CD4-positive, alpha-beta T cell (primary cell): ENCODE measurements at regions not wholly inside any gene's neighbourhood (a gene's known extent, or its start where the extent isn't known, plus 50 kb on each side); places are given as distances from the start of the nearest gene placed in this dataset.

Experiments
- ATAC-seq: fragments of 200-7000 bp; cut with Tn5 transposase; one replicate; pipeline ENCODE4 v1.10.0; 2022; ENCODE audit warnings: mild to moderate bottlenecking; ENCODE audit not compliant: poor library complexity
- CTCF ChIA-PET: fragments of 350-600 bp; sonication (Branson Sonifier 250); formaldehyde crosslinking; loops from one replicate; lab custom pipeline; 2021; ENCODE audit warnings: antibody characterized with exemption, inconsistent platforms; lab: Charles Lee
- POLR2A ChIA-PET: fragments of 350-600 bp; sonication (Branson Sonifier 250); formaldehyde crosslinking; loops from one replicate; lab custom pipeline; 2021; ENCODE audit warnings: antibody characterized with exemption, inconsistent platforms; lab: Charles Lee
- DNase-seq, 14 experiments: peaks; one replicate each; pipeline ENCODE4 v3.0.0-alpha.2; 2013 to 2020; ENCODE audit warnings: mixed read lengths in 2 of 14
- H3K27ac ChIP-seq, 2 donors: one replicate each; pipeline versions ENCODE4 v1.5.1 to v1.7.0; 2013; ENCODE audit warnings: low read length in 2 of 2, low read depth in 1 of 2, mild to moderate bottlenecking in 1 of 2
- H3K27me3 ChIP-seq, 2 experiments: 1 replicate in 1 of 2; 2 replicates in 1 of 2; pipeline versions ENCODE4 v1.6.1 to v1.7.0; 2013; ENCODE audit warnings: low read length in 2 of 2, control low read depth in 1 of 2, mild to moderate bottlenecking in 1 of 2, moderate library complexity in 1 of 2; ENCODE audit not compliant: insufficient read depth in 2 of 2, control insufficient read depth in 1 of 2
- H3K36me3 ChIP-seq: one replicate; pipeline ENCODE4 v1.6.1; 2013; ENCODE audit warnings: low read length, control low read depth; ENCODE audit not compliant: insufficient read depth
- H3K4me1 ChIP-seq: one replicate; pipeline ENCODE4 v1.6.1; 2013; ENCODE audit warnings: low read length, control low read depth; ENCODE audit not compliant: insufficient read depth
- H3K4me3 ChIP-seq: one replicate; pipeline ENCODE4 v1.5.1; 2013; ENCODE audit warnings: mild to moderate bottlenecking, low read length, moderate library complexity
- H3K9me3 ChIP-seq, 2 experiments: 1 replicate in 1 of 2; 2 replicates in 1 of 2; pipeline versions ENCODE4 v1.6.1 to v1.7.0; 2013; ENCODE audit warnings: low read length in 2 of 2, mild to moderate bottlenecking in 2 of 2, control low read depth in 1 of 2, moderate library complexity in 1 of 2; ENCODE audit not compliant: control insufficient read depth in 1 of 2, insufficient read depth in 1 of 2
- H3K27ac Mint-ChIP-seq: one replicate; pipeline ENCODE4 v1.8.0; 2020; ENCODE audit warnings: mixed read lengths
- H3K27me3 Mint-ChIP-seq: one replicate; pipeline ENCODE4 v1.8.0; 2021; ENCODE audit warnings: mixed read lengths
- H3K36me3 Mint-ChIP-seq: one replicate; pipeline ENCODE4 v1.8.0; 2021; ENCODE audit warnings: low read depth, mixed read lengths
- H3K4me1 Mint-ChIP-seq: one replicate; pipeline ENCODE4 v1.8.0; 2021; ENCODE audit warnings: low read depth, mixed read lengths
- H3K4me3 Mint-ChIP-seq: one replicate; pipeline ENCODE4 v1.8.0; 2020; ENCODE audit warnings: mild to moderate bottlenecking, mixed read lengths
- H3K9me3 Mint-ChIP-seq: one replicate; pipeline ENCODE4 v1.8.0; 2020; ENCODE audit warnings: mixed read lengths
- intact Hi-C, 2 experiments: fragments of 100-400 bp; cut with DNase I in 1 of 2; cut with micrococcal nuclease in 1 of 2; formaldehyde crosslinking; loops; one replicate each; pipeline versions ENCODE4 v1.15.1 to v1.9.0; 2023 to 2025; cut with DNase I, micrococcal nuclease
- TF ChIP-seq, protein P1 (sequence below): fragments of 200-600 bp; IDR thresholded peaks from one replicate; pipeline ENCODE4 v1.8.0; 2022; ENCODE audit warnings: antibody characterized with exemption, mild to moderate bottlenecking

- TF ChIP-seq, protein P1, sequence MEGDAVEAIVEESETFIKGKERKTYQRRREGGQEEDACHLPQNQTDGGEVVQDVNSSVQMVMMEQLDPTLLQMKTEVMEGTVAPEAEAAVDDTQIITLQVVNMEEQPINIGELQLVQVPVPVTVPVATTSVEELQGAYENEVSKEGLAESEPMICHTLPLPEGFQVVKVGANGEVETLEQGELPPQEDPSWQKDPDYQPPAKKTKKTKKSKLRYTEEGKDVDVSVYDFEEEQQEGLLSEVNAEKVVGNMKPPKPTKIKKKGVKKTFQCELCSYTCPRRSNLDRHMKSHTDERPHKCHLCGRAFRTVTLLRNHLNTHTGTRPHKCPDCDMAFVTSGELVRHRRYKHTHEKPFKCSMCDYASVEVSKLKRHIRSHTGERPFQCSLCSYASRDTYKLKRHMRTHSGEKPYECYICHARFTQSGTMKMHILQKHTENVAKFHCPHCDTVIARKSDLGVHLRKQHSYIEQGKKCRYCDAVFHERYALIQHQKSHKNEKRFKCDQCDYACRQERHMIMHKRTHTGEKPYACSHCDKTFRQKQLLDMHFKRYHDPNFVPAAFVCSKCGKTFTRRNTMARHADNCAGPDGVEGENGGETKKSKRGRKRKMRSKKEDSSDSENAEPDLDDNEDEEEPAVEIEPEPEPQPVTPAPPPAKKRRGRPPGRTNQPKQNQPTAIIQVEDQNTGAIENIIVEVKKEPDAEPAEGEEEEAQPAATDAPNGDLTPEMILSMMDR = no peak
- H3K36me3 Mint-ChIP-seq = no peaks in the 10 kb centered on the region
- Histone ChIP-seq H3K9me3 (no peaks in the 10 kb centered on the region), H3K27me3 (no peaks in the 10 kb centered on the region), H3K27ac (no peak overlapping the region), H3K4me3 (no peak overlapping the region), H3K36me3 (no peaks in the 10 kb centered on the region), H3K4me1 (no peaks in the 10 kb centered on the region)
- intact Hi-C loops = no loop called here
- H3K9me3 Mint-ChIP-seq = peaks cover 3% of the 10 kb centered on the region
- no peaks in the 10 kb centered on the region for H3K27me3 Mint-ChIP-seq
- ChIA-PET CTCF (no interaction called here), POLR2A (no interaction called here)
- DNase-seq (no peak), ATAC-seq (no peak)
- H3K27ac Mint-ChIP-seq = no peak overlapping the region
- no peaks in the 10 kb centered on the region for H3K4me1 Mint-ChIP-seq
- no peak overlapping the region for H3K4me3 Mint-ChIP-seq
Measured at GRCh38 chr16:59296888-59297287, 562.8 kb upstream of the GOT2 start.

DNA sequence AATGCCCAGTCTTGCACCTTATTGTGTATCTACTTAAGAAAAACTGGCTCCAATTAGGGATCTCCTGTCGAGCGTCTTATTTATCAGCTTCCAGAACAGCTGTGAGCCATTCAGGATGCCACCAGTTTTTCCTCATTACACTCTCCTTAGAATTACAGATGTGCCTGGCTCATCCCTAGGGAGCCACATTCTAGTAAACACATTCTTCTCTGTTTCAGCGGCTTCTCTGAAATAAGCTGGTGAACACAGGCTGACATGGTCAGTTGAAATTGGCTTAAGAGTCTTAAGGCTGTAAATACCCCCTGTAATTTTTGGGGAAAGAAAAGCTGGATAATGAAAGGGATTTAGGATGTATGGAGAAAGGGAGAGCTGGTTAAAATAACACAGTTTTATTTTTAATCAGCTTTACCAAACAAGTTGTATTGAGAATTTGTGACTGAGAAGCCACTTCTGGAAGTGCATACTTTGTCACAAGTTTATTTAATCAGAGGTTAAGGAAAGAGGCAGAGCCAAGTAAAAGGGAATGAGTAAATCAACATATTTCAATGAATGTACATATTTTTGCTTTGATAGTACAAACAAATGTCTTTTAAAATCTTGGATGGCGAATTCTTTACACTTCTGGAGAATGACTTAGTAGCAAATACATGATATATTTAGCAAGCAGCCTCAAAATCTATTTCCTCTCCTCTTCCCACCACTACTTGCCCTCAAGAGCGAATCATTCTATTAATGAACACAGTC is 562.0 kb upstream of the GOT2 start:
- Mint-ChIP-seq H3K27me3 (no peaks in the 10 kb centered on the region), H3K4me1 (no peaks in the 10 kb centered on the region), H3K27ac (no peak overlapping the region), H3K36me3 (no peaks in the 10 kb centered on the region), H3K9me3 (peaks cover 3% of the 10 kb centered on the region), H3K4me3 (no peak overlapping the region)
- TF ChIP-seq, protein P1 = no peak
- POLR2A ChIA-PET = no interaction called here
- ATAC-seq = no peak
- intact Hi-C loops = no loop called here
- Histone ChIP-seq H3K4me3 (no peak overlapping the region), H3K27ac (no peak overlapping the region), H3K9me3 (no peaks in the 10 kb centered on the region), H3K36me3 (no peaks in the 10 kb centered on the region), H3K27me3 (no peaks in the 10 kb centered on the region), H3K4me1 (no peaks in the 10 kb centered on the region)
- CTCF ChIA-PET = no interaction called here
- DNase-seq = no peak

- no peak overlapping the region for H3K27ac ChIP-seq
- no peak for ATAC-seq
- POLR2A ChIA-PET = no interaction called here
- H3K4me3 Mint-ChIP-seq = no peak overlapping the region
- no peaks in the 10 kb centered on the region for H3K36me3 Mint-ChIP-seq
- H3K27me3 ChIP-seq = no peaks in the 10 kb centered on the region
- intact Hi-C loops = no loop called here
- TF ChIP-seq, protein P1 = no peak
- no peak overlapping the region for H3K27ac Mint-ChIP-seq
- no peaks in the 10 kb centered on the region for H3K9me3 ChIP-seq
- peaks cover 3% of the 10 kb centered on the region for H3K9me3 Mint-ChIP-seq
- H3K4me3 ChIP-seq = no peak overlapping the region
- no peaks in the 10 kb centered on the region for H3K4me1 ChIP-seq
- H3K27me3 Mint-ChIP-seq = no peaks in the 10 kb centered on the region
- DNase-seq = no peak
- no peaks in the 10 kb centered on the region for H3K36me3 ChIP-seq
- H3K4me1 Mint-ChIP-seq = no peaks in the 10 kb centered on the region
- CTCF ChIA-PET = no interaction called here
Measured at GRCh38 chr16:59295474-59295873, 561.4 kb upstream of the GOT2 start.
